ENCODE measurements at regions not wholly inside any gene's neighbourhood (a gene's known extent, or its start where the extent isn't known, plus 50 kb on each side); places are given as distances from the start of the nearest gene placed in this dataset.

DNA sequence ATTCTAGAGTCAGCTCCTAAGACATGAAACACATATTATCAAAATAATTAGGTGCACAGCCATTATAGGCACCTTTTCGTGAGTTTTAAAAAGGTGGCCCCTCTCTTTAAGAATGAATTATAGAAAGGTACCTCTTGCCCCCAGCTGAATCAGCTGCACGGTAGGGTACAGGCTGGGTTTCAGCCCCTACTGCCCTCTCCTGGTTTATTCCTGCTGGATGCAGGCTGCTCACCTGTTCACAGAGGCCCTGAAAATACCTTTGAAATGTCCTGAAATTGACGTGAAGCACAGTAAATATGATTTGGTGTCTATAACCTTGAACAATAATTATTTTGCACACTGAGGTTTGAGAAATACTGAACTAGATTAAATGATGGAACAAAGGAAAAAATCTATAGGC lies 504.8 kb upstream of the SGCD start:
- TF ChIP-seq GATA3 (IDR thresholded peaks at IDR 0.05; ENCODE audit: borderline replicate concordance) (no peak), CTCF (IDR thresholded peaks at IDR 0.05) (peak; percentile 26; the same call in 2 of the 3 replicates), KDM1A (IDR thresholded peaks at IDR 0.05; ENCODE audit: low read depth) (no peak)

Data from A549 (cell line).